H1 (cell line): ENCODE measurements at regions not wholly inside any gene's neighbourhood (a gene's known extent, or its start where the extent isn't known, plus 50 kb on each side); places are given as distances from the start of the nearest gene placed in this dataset.

Source experiments
- ASH2L ChIP-seq: fragments of 200-600, 300-600 bp; sonication (generic); IDR thresholded peaks from one replicate; pipeline ENCODE4 v1.7.1; 2017; ENCODE audit warnings: low read length
- EP300 ChIP-seq, 2 experiments: IDR thresholded peaks; 1 replicate in 1 of 2; 2 replicates in 1 of 2; pipeline ENCODE4 v1.6.1; 2011 to 2012; ENCODE audit warnings: low read depth in 2 of 2, low read length in 2 of 2, mild to moderate bottlenecking in 2 of 2, borderline replicate concordance in 1 of 2, inconsistent platforms in 1 of 2, moderate library complexity in 1 of 2
- HDAC2 ChIP-seq, 2 experiments: fragments of 300-600 bp in 1 of 2; sonication (generic) in 1 of 2; IDR thresholded peaks; 2 replicates each; pipeline ENCODE4 v1.6.1; 2011 to 2012; ENCODE audit warnings: low read depth in 2 of 2, low read length in 2 of 2, mild to moderate bottlenecking in 2 of 2, moderate library complexity in 2 of 2, borderline replicate concordance in 1 of 2, inconsistent platforms in 1 of 2
- KDM1A ChIP-seq: fragments of 200-600, 300-600 bp; sonication (generic); IDR thresholded peaks from 2 replicates; pipeline ENCODE4 v1.7.1; 2016; ENCODE audit warnings: mild to moderate bottlenecking, low read length, borderline replicate concordance
- PHF8 ChIP-seq: fragments of 200-600 bp; sonication (generic); conservative IDR thresholded peaks from 2 replicates; pipeline ENCODE4 v1.7.1; 2012; ENCODE audit warnings: low read depth, mild to moderate bottlenecking, inconsistent platforms, low read length, moderate library complexity
- RAD21 ChIP-seq, 2 experiments: IDR thresholded peaks in 1 of 2; conservative IDR thresholded peaks in 1 of 2; 2 replicates each; pipeline ENCODE4 v1.6.1; 2011; ENCODE audit warnings: low read depth in 2 of 2, low read length in 2 of 2, improper control_type of control experiment in 1 of 2, inconsistent platforms in 1 of 2, mild to moderate bottlenecking in 1 of 2, moderate library complexity in 1 of 2
- SAP30 ChIP-seq: fragments of 300-600 bp; sonication (generic); IDR thresholded peaks from 2 replicates; pipeline ENCODE4 v1.7.1; 2012; ENCODE audit warnings: low read length, moderate library complexity, mild to moderate bottlenecking, inconsistent platforms; ENCODE audit not compliant: insufficient read depth, insufficient replicate concordance
- SIN3A ChIP-seq, 2 experiments: IDR thresholded peaks in 1 of 2; conservative IDR thresholded peaks in 1 of 2; 2 replicates each; pipeline ENCODE4 v1.6.1; 2011 to 2012; ENCODE audit warnings: low read length in 2 of 2, improper control_type of control experiment in 1 of 2, low read depth in 1 of 2, mild to moderate bottlenecking in 1 of 2
- TAF1 ChIP-seq: IDR thresholded peaks from 2 replicates; pipeline ENCODE4 v1.6.1; 2011; ENCODE audit warnings: mild to moderate bottlenecking, low read depth, low read length
- ZNF274 ChIP-seq: IDR thresholded peaks from 2 replicates; pipeline ENCODE4 v1.7.0; 2012; ENCODE audit warnings: low read length, borderline replicate concordance; ENCODE audit errors: extremely low read depth
- TF ChIP-seq, protein P1 (sequence below): IDR thresholded peaks from 2 replicates; pipeline ENCODE4 v1.6.1; 2012; ENCODE audit warnings: low read length, inconsistent platforms

DNA sequence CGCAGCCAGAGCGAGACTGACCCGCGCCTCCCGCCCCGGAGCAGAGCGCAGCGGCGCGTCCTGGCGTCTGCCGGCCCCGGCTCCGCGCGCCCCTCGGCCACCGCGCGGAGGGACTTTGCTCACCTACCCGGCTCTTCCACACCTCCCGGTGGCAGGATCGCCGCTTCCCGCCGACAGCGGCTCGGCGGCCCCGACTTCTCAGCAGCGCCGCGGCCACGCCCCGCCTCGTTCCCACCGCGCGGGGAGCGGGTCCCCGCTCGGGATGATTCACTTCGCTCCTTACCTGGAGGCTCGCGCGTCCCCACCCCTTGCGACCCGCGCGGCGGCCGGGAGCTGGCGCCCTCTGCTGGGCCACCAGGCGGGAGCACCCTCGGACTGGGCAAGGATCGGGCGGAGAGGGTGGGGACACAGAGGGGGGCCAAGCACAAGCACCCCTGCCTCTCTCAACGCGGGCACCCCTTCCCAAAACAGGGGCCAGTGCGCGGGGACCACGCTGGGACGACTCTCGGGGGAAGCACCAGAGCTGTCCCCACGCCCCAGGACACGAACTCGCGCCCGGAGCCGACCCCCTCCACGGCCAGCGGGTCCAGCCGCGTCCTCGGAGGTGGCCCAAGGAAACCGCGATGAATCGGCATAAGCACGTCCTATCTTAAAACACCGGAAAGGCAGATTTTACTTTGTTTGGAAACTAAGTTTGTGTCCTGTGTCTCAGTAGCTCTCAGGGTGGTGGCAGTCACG, 101.0 kb upstream of the SVIL start (continued):
- TF ChIP-seq RAD21 (IDR thresholded peaks at IDR 0.05 in 1 of 2, conservative IDR thresholded peaks at IDR 0.05 in 1 of 2; ENCODE audit: low read depth in 2 of 2, low read length in 2 of 2) = peak; percentile 69 to 78
- peak; percentile 34 to 90; a peak in 2 of 4 replicates for TF ChIP-seq HDAC2 (IDR thresholded peaks at IDR 0.05; ENCODE audit: borderline replicate concordance in 1 of 2, low read depth in 2 of 2, low read length in 2 of 2)
- TF ChIP-seq SIN3A (conservative IDR thresholded peaks at IDR 0.05 in 1 of 2, IDR thresholded peaks at IDR 0.05 in 1 of 2; ENCODE audit: low read depth in 1 of 2, low read length in 2 of 2) = peak in 1 of 2 experiments; percentile 19; a peak in 2 of 4 replicates
- TF ChIP-seq KDM1A = 0 out of 2 replicates have a peak, but pooled peaks have one; percentile 10
- no peak for TF ChIP-seq ZNF274
- TF ChIP-seq SAP30 = no peak
- peak; percentile 11 for TF ChIP-seq ASH2L
- TF ChIP-seq, protein P1, sequence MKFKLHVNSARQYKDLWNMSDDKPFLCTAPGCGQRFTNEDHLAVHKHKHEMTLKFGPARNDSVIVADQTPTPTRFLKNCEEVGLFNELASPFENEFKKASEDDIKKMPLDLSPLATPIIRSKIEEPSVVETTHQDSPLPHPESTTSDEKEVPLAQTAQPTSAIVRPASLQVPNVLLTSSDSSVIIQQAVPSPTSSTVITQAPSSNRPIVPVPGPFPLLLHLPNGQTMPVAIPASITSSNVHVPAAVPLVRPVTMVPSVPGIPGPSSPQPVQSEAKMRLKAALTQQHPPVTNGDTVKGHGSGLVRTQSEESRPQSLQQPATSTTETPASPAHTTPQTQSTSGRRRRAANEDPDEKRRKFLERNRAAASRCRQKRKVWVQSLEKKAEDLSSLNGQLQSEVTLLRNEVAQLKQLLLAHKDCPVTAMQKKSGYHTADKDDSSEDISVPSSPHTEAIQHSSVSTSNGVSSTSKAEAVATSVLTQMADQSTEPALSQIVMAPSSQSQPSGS = no peak
- no peak for TF ChIP-seq EP300 (IDR thresholded peaks at IDR 0.05; ENCODE audit: borderline replicate concordance in 1 of 2, low read depth in 2 of 2, low read length in 2 of 2)
- 0 out of 2 replicates have a peak, but pooled peaks have one; percentile 37 for TF ChIP-seq TAF1
- TF ChIP-seq PHF8 = peak; percentile 51; the same call in 1 of the 2 replicates
